ENCODE measurements at regions not wholly inside any gene's neighbourhood (a gene's known extent, or its start where the extent isn't known, plus 50 kb on each side); places are given as distances from the start of the nearest gene placed in this dataset.

DNA sequence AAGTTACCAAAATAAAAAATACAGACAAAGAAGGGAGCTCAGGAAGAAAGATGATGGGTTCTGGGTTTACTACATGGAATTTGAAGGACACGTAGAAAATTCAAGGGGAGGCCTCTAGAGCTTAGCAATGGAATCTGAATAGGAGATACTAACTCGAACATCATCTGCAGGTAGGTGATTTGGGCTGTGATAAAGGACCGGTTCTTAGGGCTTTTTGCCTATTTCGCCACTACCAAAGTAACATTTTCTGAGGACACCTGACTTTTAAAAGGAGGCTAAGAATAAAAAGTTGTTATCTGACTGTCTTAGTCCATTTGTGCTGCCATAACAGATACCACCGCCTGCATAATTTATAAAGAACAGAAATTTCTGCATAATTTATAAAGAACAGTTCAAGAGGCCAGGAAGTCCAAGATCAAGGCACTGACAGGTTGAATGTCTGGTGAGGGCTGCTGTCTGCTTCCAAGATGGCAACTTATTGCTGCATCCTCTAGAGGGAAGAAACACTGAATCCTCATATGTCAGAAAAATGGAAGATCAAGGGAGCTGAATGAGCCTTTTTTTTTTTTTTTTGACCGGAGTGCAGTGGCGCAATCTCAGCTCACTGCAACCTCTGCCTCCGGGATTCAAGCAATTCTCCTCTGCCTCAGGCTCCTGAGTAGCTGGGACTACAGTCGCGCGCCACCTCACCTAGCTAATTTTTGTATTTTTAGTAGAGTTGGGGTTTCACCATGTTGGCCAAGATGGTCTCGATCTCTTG is 67.9 kb upstream of the UBE2E2 start:
- Histone ChIP-seq H3K36me3 (ENCODE audit: control insufficient read depth in 2 of 4, insufficient read depth in 4 of 4, low read length in 3 of 4) (no peaks in the 10 kb centered on the region), H2BK15ac (ENCODE audit: low read length) (no peak overlapping the region), H3K23me2 (ENCODE audit: low read depth, low read length) (no peaks in the 10 kb centered on the region), H4K20me1 (replicated peaks in 1 of 2; ENCODE audit: control insufficient read depth in 1 of 2, insufficient read depth in 2 of 2, low read length in 2 of 2) (no peaks in the 10 kb centered on the region), H2AK5ac (ENCODE audit: low read depth, low read length) (no peak overlapping the region), H3K9me3 (ENCODE audit: insufficient read depth in 2 of 2, low read depth in 1 of 2, low read length in 1 of 2) (no peaks in the 10 kb centered on the region; a peak in 1 of 4 replicates), H4K8ac (ENCODE audit: extremely low read depth, insufficient read depth, low read length) (no peak overlapping the region), H2BK120ac (replicated peaks; ENCODE audit: low read depth, low read length) (no peak overlapping the region), H2AFZ (ENCODE audit: low read length) (no peak overlapping the region), H2BK12ac (ENCODE audit: low read depth, low read length) (no peak overlapping the region), H4K5ac (ENCODE audit: insufficient read length, low read depth, low read length) (no peak overlapping the region), H3K9ac (replicated peaks in 1 of 4; ENCODE audit: extremely low read depth in 1 of 4, low read depth in 3 of 4, low read length in 3 of 4) (no peak overlapping the region), H4K91ac (replicated peaks; ENCODE audit: insufficient read length, low read length) (no peak overlapping the region), H3K14ac (ENCODE audit: insufficient read length) (no peak overlapping the region), H3K4ac (replicated peaks; ENCODE audit: insufficient read length, low read depth, low read length) (no peak overlapping the region), H3K79me2 (ENCODE audit: control insufficient read depth in 1 of 2, insufficient read depth in 2 of 2, low read length in 2 of 2) (no peaks in the 10 kb centered on the region), H2BK20ac (ENCODE audit: low read length) (no peak overlapping the region), H3K56ac (replicated peaks; ENCODE audit: insufficient read length, low read depth, low read length) (no peak overlapping the region), H3K4me1 (replicated peaks in 1 of 4; ENCODE audit: control insufficient read depth in 3 of 4, insufficient read depth in 4 of 4, low read length in 3 of 4) (no peaks in the 10 kb centered on the region), H2BK5ac (ENCODE audit: low read depth, low read length) (no peak overlapping the region), H3K4me3 (ENCODE audit: extremely low read depth in 1 of 4, insufficient read depth in 2 of 4, low read depth in 3 of 4, low read length in 4 of 4) (no peak overlapping the region), H3K27me3 (replicated peaks in 1 of 4; ENCODE audit: control insufficient read depth in 3 of 4, extremely low read depth in 1 of 4, insufficient read depth in 3 of 4, low read length in 3 of 4) (no peaks in the 10 kb centered on the region), H3K79me1 (ENCODE audit: low read depth, low read length) (no peaks in the 10 kb centered on the region), H3K27ac (ENCODE audit: low read depth, low read length) (no peak overlapping the region), H3K4me2 (ENCODE audit: insufficient read depth in 1 of 2, low read depth in 2 of 2, low read length in 2 of 2) (no peak overlapping the region), H3K18ac (ENCODE audit: extremely low read depth, low read length) (no peak overlapping the region), H3K23ac (ENCODE audit: insufficient read length) (no peak overlapping the region)
- CTCF ChIA-PET (ENCODE audit: partially characterized antibody): interaction anchor here (0.7 kb wide), 1 partner anchor 56 kb away, joined by 3 read pairs; no protein-coding TSS in a partner anchor
- 89% methylated on average over 12 of the region's 12 CpGs; no CpG with 5 or more reads in 1 of the 2 experiments for WGBS, 2 experiments (ENCODE audit: extremely low coverage in 1 of 2, insufficient coverage in 1 of 2, insufficient read length in 1 of 2, insufficient replicate concordance in 2 of 2, low coverage in 1 of 2, low lambda C conversion rate in 2 of 2, missing lambda C conversion rate in 1 of 2)
- FAIRE-seq (no peak), DNase-seq (ENCODE audit: low read depth in 1 of 2, low spot score in 2 of 2) (no peak)
- POLR2A ChIA-PET (ENCODE audit: partially characterized antibody): no interaction called here
- TF ChIP-seq SUZ12 (IDR thresholded peaks at IDR 0.05; ENCODE audit: low read length) (no peak), FOSL1 (IDR thresholded peaks at IDR 0.05; ENCODE audit: insufficient read depth, low read depth, low read length) (no peak), EZH2 (IDR thresholded peaks at IDR 0.05; ENCODE audit: low read depth, low read length, severe bottlenecking) (no peak)
- TF ChIP-seq, protein P1, sequence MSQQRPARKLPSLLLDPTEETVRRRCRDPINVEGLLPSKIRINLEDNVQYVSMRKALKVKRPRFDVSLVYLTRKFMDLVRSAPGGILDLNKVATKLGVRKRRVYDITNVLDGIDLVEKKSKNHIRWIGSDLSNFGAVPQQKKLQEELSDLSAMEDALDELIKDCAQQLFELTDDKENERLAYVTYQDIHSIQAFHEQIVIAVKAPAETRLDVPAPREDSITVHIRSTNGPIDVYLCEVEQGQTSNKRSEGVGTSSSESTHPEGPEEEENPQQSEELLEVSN (IDR thresholded peaks at IDR 0.05): no peak

Measured in H1 (cell line).